ENCODE measurements at regions not wholly inside any gene's neighbourhood (a gene's known extent, or its start where the extent isn't known, plus 50 kb on each side); places are given as distances from the start of the nearest gene placed in this dataset.

DNA sequence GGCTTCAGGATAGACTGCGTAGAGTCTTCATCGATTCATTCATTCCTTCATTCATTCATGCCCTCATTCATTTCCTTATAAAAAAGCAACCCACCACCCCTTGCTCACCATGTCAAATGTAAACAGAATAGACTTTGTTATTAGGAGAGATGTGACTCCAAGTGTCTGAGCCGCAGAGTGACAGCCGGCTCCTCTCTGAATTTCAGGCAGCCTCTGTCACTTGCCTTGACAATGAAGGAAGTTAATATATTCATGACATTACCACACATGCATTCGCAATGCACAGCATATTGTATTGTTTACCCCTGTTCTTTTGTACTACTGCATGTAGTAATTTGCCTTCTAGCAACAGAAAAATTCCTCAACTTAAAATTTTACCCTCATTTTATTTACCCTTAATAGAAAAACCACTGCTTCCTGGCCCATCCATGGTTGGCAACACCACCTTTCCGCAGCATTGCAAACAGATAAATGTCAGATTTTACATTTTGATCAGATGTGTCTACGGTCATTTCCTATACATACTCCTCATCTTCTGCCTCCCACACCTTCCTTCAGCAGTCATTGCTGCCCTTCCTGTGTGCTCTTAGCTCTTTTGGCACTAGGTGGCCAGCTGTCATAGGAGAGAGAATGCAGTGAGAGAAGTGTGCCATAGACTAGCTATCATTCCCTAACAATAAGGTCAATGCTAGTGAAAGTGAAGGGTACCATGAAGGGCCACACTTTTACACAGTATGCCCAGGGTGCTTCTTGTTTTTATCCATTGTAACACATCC lies 1090.8 kb downstream of the BCL11A start:
- TF ChIP-seq ZNF384 (IDR thresholded peaks at IDR 0.05) (no peak), ELF4 (IDR thresholded peaks at IDR 0.05) (no peak), NFRKB (IDR thresholded peaks at IDR 0.05) (no peak), L3MBTL2 (conservative IDR thresholded peaks at IDR 0.05) (no peak), SP1 (IDR thresholded peaks at IDR 0.05) (no peak), BHLHE40 (IDR thresholded peaks at IDR 0.05; ENCODE audit: borderline replicate concordance) (no peak), HDGF (IDR thresholded peaks at IDR 0.05; ENCODE audit: borderline replicate concordance) (no peak)

Measured in HEK293T (cell line).